ENCODE measurements at regions not wholly inside any gene's neighbourhood (a gene's known extent, or its start where the extent isn't known, plus 50 kb on each side); places are given as distances from the start of the nearest gene placed in this dataset.

GRCh38 chr3:110579840-110580550 is 491.6 kb upstream of the NECTIN3 start:
- Histone ChIP-seq H3F3A (ENCODE audit: insufficient read depth, low read length, poor library complexity, severe bottlenecking) (no peaks in the 10 kb centered on the region), H3K9me3 (ENCODE audit: low read length) (no peaks in the 10 kb centered on the region), H3K36me3 (ENCODE audit: insufficient read depth, low read length) (no peaks in the 10 kb centered on the region), H3K27me3 (ENCODE audit: insufficient read depth, low read depth, low read length) (no peaks in the 10 kb centered on the region), H3K9me2 (ENCODE audit: insufficient read depth, low read length) (no peaks in the 10 kb centered on the region), H3K9ac (ENCODE audit: low read length) (no peak overlapping the region), H3K4me2 (ENCODE audit: low read length) (no peak overlapping the region), H3K4me3 (ENCODE audit: low read length) (no peak overlapping the region), H4K20me1 (ENCODE audit: insufficient read depth) (no peaks in the 10 kb centered on the region), H3K27ac (ENCODE audit: low read length) (no peak overlapping the region), H3K79me2 (replicated peaks; ENCODE audit: insufficient read depth, low read length) (no peaks in the 10 kb centered on the region), H2AFZ (ENCODE audit: low read depth, low read length) (no peak overlapping the region)
- TF ChIP-seq POLR2AphosphoS5 (IDR thresholded peaks at IDR 0.05) (peak; percentile 58), EZH2 (IDR thresholded peaks at IDR 0.05; ENCODE audit: borderline replicate concordance, insufficient read depth, low read length, poor library complexity, severe bottlenecking) (no peak), RAD21 (conservative IDR thresholded peaks at IDR 0.05) (no peak), REST (IDR thresholded peaks at IDR 0.05; ENCODE audit: borderline replicate concordance) (peak; percentile 24)

GRCh38 chr3:110583373-110583935 is 488.2 kb upstream of the NECTIN3 start:
- Histone ChIP-seq H3K4me2 (ENCODE audit: low read length) (no peak overlapping the region), H3K79me2 (replicated peaks; ENCODE audit: insufficient read depth, low read length) (no peaks in the 10 kb centered on the region), H3K9ac (ENCODE audit: low read length) (no peak overlapping the region), H2AFZ (ENCODE audit: low read depth, low read length) (no peak overlapping the region), H3K4me3 (ENCODE audit: low read length) (no peak overlapping the region), H3K36me3 (ENCODE audit: insufficient read depth, low read length) (no peaks in the 10 kb centered on the region), H3K27me3 (ENCODE audit: insufficient read depth, low read depth, low read length) (no peaks in the 10 kb centered on the region), H3K9me2 (ENCODE audit: insufficient read depth, low read length) (no peaks in the 10 kb centered on the region), H3F3A (ENCODE audit: insufficient read depth, low read length, poor library complexity, severe bottlenecking) (no peaks in the 10 kb centered on the region), H3K9me3 (ENCODE audit: low read length) (no peaks in the 10 kb centered on the region), H4K20me1 (ENCODE audit: insufficient read depth) (no peaks in the 10 kb centered on the region), H3K27ac (ENCODE audit: low read length) (no peak overlapping the region)
- TF ChIP-seq POLR2AphosphoS5 (IDR thresholded peaks at IDR 0.05) (no peak), EZH2 (IDR thresholded peaks at IDR 0.05; ENCODE audit: borderline replicate concordance, insufficient read depth, low read length, poor library complexity, severe bottlenecking) (no peak), RAD21 (conservative IDR thresholded peaks at IDR 0.05) (no peak), REST (IDR thresholded peaks at IDR 0.05; ENCODE audit: borderline replicate concordance) (no peak), CTCF (IDR thresholded peaks at IDR 0.05; ENCODE audit: poor library complexity, severe bottlenecking) (no peak), TAF1 (IDR thresholded peaks at IDR 0.05; ENCODE audit: low read depth) (no peak), SMC3 (conservative IDR thresholded peaks at IDR 0.05; ENCODE audit: poor library complexity) (no peak), MXI1 (conservative IDR thresholded peaks at IDR 0.05; ENCODE audit: poor library complexity, severe bottlenecking) (no peak), EP300 (conservative IDR thresholded peaks at IDR 0.05; ENCODE audit: poor library complexity, severe bottlenecking) (no peak)
